GM12865 (cell line): ENCODE measurements at regions not wholly inside any gene's neighbourhood (a gene's known extent, or its start where the extent isn't known, plus 50 kb on each side); places are given as distances from the start of the nearest gene placed in this dataset.
A peak's percentile ranks its signal among the peaks of the same experiment; 100 is the strongest.

Experiments used
- DNase-seq: peaks from one replicate; pipeline ENCODE4 v3.0.0; 2010; ENCODE audit warnings: low read depth
- H3K4me3 ChIP-seq: 2 replicates; pipeline ENCODE4 v1.5.1; 2011; ENCODE audit warnings: mild to moderate bottlenecking, low read depth, low read length, control low read depth
- TF ChIP-seq, protein P1 (sequence below): IDR thresholded peaks from 2 replicates; pipeline ENCODE4 v1.5.1; 2011; ENCODE audit warnings: low read length, control low read depth, low read depth, inconsistent platforms; ENCODE audit not compliant: insufficient read depth; ENCODE audit errors: missing control alignments

DNA sequence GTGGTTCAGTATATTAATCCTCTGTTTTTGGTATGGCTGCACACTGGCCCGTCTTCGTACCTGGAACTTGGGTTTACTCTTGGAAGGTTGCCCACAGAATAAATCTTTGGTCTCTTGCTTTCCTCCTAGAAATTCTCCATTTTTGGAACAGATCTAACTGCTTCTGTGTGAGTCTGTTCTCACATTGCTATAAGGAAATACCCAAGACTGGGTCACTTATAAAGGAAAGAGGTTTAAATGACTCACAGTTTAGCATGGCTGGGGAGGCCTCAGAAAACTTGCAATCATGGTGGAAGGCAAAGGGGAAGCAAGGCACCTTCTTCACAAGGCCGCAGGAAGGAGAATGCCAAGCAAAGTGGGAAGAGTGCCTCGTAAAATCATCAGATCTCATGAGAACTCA is 407.8 kb upstream of the PDE3A start:
- no peak for DNase-seq
- no peak overlapping the region for H3K4me3 ChIP-seq
- TF ChIP-seq, protein P1, sequence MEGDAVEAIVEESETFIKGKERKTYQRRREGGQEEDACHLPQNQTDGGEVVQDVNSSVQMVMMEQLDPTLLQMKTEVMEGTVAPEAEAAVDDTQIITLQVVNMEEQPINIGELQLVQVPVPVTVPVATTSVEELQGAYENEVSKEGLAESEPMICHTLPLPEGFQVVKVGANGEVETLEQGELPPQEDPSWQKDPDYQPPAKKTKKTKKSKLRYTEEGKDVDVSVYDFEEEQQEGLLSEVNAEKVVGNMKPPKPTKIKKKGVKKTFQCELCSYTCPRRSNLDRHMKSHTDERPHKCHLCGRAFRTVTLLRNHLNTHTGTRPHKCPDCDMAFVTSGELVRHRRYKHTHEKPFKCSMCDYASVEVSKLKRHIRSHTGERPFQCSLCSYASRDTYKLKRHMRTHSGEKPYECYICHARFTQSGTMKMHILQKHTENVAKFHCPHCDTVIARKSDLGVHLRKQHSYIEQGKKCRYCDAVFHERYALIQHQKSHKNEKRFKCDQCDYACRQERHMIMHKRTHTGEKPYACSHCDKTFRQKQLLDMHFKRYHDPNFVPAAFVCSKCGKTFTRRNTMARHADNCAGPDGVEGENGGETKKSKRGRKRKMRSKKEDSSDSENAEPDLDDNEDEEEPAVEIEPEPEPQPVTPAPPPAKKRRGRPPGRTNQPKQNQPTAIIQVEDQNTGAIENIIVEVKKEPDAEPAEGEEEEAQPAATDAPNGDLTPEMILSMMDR = no peak

DNA sequence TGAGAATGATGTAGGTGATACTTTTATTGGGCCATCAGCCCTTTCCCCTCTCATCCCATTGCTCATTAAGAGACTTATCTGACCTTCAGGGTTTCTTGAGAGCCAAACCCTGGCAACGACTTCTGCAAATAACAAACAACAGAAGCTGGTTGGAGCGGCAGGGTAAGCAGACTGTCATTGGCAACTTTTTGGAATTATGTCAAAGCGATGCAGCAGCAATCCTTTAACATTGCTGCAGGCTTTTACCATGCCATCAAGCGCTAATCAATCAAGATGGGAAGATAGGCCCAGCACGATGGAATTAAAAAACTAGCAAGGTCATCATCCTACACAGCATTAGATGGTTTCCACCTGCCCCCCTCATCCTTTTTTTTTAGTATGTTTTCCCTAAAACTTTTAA is 406.1 kb upstream of the PDE3A start:
- TF ChIP-seq, protein P1 = no peak
- DNase-seq = no peak
- H3K4me3 ChIP-seq = no peak overlapping the region

DNA sequence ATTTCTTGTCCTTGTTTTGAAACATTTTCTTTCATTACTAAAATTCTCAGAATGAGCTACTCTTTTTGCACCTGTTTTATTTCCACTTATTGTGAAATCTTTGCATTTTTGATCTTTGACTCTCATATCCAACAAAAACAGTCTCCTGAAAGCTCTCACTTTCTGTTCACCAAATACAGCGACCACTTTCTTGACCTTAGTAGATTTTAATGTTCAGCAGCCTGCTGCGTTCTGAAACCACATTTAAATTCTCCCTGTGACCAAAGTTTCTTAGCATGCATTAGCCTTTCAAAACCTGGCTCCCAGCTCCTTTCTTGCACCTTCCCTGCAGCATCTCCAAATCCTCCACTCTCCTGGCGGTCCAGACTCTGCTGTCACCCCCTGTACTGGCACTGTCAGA is 404.4 kb upstream of the PDE3A start:
- H3K4me3 ChIP-seq = no peak overlapping the region
- TF ChIP-seq, protein P1 = no peak
- peak; percentile 56 for DNase-seq

DNA sequence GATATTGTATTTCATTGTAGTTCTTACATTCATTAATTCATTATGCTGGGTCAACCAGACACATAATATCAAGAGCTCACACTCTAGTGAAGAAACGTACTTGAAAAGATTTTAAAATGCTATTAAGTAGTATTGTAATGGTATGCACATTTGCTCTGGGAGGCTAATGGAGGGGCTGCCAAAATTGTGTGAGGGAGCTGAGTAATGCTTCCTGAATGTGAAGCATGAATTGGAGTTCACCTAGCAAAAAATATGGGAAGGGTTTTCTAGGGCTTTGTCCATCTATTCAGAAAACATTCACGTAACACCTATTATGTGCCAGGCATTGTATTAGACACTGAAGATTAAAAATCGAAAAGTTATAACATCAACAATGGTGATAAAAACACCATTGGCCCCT is 403.8 kb upstream of the PDE3A start:
- TF ChIP-seq, protein P1 = no peak
- no peak for DNase-seq
- H3K4me3 ChIP-seq = no peak overlapping the region

DNA sequence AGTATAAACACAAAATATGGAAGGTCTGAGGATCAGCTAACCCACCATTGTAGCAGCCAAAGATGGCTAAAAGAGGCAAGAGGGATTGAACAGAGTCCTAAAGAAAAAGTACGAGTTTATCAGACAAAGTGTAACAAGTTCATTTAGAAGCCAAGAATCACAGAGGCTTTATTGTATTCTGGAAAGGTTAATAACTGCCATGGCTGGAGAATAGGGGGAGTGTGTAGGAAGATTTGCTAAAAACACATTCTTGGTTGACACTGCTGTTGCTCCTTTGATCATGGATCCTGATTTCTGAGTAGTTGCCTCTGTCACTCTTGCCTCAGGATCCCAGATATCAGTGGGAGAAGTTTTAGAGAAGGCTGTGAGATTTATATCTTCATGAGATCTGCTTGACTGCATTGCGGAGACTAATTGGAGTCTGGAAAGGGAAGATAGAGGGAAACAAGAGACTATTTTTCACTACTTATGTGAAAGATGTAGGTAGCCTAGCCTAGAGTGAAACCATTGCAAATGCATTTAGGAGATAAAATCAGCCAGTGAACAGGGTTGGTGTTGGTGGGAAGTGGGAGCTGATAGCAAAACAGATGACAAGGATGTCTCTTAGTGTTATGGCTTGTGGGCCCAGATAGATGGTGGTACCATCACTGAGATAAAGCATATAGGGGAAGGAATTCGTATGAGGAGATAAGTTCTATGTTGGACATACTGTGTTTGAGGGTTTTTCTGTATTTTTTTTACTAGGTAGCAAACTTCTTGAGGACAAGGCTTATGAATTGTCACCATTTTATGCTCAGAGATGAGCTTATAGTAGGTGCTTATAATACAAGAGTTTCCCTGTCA is 402.9 kb upstream of the PDE3A start:
- TF ChIP-seq, protein P1 = no peak

DNA sequence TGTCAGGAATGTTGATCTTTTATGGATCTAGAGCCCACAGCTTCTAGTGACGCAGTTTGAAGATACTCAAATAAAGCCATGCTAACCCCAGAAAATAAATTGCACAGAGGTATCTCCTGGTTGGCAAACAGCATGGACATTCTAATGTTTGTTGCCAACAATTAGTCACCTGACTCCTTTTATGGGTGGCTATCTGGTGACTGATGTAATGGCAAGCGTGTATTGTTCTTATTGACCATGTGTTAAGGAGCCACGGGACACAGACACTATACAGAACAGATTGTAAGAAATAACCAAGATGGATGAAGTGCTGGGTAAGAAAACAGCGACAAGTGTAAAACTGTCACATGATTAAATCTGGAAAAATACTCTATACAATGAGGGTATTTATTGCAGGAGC is 401.3 kb upstream of the PDE3A start:
- DNase-seq = no peak
- no peak overlapping the region for H3K4me3 ChIP-seq
- TF ChIP-seq, protein P1 = no peak

More for the DNA sequence above, 402.9 kb upstream of the PDE3A start:
- no peak for DNase-seq
- H3K4me3 ChIP-seq = no peak overlapping the region

DNA sequence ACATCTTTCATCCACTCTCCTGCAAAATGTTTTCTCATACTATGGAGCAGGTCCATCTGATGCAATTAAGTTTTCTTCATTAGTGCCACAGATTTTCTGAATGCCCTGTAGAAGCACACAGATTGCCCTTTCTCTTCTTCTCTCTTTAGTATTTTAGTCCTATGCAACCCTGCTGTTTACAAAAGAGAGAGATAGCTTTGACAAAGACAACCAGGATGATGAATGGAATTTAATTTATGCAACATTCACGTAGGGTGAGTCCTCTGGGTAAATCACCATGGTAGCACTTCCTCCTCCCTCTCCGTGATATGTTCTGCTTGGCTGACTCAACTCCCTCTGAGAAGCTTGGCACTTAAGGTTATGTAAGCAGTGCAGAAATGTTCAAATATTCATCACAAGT is 400.9 kb upstream of the PDE3A start:
- TF ChIP-seq, protein P1 = no peak
- H3K4me3 ChIP-seq = no peak overlapping the region
- peak; percentile 32 for DNase-seq
